WI38 (cell line): ENCODE measurements at regions not wholly inside any gene's neighbourhood (a gene's known extent, or its start where the extent isn't known, plus 50 kb on each side); places are given as distances from the start of the nearest gene placed in this dataset.

Experiments used
- H3K4me3 ChIP-seq: 2 replicates; pipeline ENCODE4 v1.5.1; 2011; ENCODE audit warnings: low read depth, mild to moderate bottlenecking, control low read depth, low read length
- TF ChIP-seq, protein P1 (sequence below): IDR thresholded peaks from 2 replicates; pipeline ENCODE4 v1.5.1; 2012; ENCODE audit warnings: low read depth, mild to moderate bottlenecking, control low read depth, low read length

DNA sequence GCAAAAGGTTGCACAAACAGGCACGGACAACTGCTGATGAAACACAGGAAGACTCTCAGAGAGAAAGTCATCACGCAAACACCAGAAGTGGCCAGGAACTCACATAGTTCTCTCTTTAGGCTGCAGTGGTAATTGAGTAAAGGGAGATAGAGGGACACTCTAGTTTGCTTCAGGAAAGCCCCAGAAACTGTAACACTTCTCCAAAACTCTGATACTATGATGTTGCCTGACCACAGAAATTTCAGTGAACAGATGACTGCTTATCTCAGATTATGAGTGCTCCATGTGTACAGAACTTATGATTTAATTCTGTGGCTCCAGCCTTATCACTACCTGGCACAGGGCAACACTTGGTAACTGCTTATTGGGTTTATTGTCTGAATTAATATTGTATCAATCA lies 311.5 kb upstream of the GYPC start:
- TF ChIP-seq, protein P1, sequence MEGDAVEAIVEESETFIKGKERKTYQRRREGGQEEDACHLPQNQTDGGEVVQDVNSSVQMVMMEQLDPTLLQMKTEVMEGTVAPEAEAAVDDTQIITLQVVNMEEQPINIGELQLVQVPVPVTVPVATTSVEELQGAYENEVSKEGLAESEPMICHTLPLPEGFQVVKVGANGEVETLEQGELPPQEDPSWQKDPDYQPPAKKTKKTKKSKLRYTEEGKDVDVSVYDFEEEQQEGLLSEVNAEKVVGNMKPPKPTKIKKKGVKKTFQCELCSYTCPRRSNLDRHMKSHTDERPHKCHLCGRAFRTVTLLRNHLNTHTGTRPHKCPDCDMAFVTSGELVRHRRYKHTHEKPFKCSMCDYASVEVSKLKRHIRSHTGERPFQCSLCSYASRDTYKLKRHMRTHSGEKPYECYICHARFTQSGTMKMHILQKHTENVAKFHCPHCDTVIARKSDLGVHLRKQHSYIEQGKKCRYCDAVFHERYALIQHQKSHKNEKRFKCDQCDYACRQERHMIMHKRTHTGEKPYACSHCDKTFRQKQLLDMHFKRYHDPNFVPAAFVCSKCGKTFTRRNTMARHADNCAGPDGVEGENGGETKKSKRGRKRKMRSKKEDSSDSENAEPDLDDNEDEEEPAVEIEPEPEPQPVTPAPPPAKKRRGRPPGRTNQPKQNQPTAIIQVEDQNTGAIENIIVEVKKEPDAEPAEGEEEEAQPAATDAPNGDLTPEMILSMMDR, result no peak
- H3K4me3 ChIP-seq, result no peak overlapping the region

DNA sequence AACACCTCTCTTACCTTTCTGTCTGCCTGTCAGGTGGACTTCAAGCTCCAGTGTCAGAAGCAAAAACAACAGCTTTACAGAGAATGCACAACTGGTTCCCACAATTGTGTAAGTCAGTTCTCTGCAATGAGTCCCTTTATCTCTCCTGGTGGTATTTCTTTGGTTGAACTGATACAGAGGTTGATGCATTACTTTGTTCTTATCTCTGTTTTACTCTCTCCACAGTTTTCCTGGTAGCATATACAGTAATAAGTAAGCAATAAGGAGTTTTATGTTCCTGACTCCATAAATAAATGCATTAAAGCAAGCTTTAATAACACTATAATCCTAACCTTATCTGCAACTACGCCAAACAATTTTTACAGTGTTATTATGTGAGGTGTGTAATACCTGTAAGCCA lies 310.3 kb upstream of the GYPC start:
- TF ChIP-seq, protein P1, result no peak
- no peak overlapping the region for H3K4me3 ChIP-seq

DNA sequence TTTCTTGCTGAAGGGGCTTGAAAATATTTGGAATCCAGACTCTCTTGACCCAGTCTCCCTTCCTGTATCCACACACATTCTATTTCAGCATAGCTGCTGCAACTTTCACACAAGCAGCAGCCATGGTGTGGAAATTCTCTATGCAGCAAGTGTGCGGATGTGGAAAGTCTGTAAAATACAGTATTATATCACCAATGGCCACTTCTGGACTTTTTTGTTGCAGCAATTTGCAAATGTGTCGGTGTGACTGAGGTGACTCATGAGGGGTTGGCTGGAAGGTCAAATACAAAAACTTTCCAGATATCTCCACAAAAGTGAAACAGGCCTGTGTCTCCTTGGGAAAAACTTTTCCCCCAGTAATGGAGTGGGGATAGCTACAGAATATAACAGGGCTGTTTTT lies 299.3 kb upstream of the GYPC start:
- TF ChIP-seq, protein P1, result no peak
- no peak overlapping the region for H3K4me3 ChIP-seq

DNA sequence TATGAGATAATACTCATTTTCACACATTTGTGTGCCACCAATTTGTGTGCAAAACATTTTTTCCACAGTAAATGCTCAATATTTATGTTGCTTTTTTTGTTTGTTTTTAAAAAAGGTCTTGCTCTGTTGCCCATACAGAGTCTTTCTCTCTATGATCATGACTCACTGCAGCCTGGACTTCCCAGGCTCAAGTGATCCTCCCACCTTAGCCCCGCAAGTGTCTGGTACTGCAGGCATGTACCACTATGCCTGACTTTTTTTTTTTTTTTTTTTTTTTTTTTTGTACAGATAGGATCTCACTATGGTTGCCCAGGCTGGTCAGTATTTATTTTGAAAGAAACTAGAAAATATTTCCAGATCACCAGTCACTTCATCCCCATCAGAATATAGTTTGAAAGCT lies 297.8 kb upstream of the GYPC start:
- TF ChIP-seq, protein P1, result no peak
- no peak overlapping the region for H3K4me3 ChIP-seq

DNA sequence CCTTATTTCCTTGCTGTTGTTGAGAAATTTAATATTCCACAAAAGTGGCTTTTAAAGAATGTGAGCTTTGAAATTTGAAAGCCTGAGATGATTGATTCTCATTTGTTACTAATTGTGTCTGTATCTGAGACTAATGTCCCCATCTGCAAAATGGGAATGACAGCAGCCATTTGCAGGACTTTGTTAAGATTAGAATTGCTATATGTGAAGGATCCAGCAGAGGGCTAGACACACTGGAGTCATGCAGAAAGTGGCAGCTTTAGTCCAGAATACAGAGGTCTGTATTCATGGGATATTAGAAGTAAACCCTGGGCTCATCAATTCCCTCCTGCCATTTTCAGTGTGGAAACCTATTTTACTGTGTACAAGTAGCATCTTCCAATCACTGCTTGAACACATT lies 296.5 kb upstream of the GYPC start:
- TF ChIP-seq, protein P1, result no peak

DNA sequence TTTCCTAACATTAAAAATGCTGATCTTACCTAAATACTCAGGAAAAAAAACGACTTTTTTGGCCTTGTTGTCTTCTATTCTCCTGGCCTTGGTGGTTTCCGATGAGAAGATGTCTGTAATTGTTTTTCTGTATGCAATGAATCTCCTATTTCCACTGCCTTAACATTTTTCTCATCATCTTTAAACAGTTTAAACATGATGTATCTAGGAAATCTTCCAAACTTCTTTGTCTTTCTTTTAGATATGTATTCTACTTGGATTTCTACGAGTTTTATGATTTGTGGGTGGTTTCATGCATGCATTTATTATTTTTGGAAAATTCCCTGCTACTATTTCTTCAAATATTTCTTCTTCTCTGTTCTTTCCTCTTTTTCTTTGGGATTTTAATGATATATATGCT lies 288.6 kb upstream of the GYPC start:
- no peak overlapping the region for H3K4me3 ChIP-seq
- TF ChIP-seq, protein P1, result no peak

More for the DNA sequence above, 296.5 kb upstream of the GYPC start:
- H3K4me3 ChIP-seq, result no peak overlapping the region

DNA sequence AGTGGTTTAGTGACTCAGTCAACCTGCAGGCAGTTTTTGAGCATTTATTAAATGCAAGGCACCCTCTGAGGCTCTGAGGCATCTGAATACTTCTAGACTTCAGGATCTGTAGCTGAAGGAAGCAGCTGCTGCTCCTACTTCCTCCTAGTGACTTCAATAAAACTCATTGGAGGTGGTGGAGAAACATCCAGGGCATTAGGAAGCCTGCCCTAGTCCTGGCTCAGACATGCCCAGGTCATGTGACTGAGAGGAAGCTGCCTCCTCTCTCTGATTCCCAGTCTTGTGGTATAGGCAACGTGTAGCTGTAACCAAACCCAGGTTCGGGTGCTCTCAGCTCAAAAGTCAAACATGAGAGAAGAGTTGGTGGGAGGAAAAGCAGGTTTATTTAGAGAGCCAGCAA lies 287.2 kb upstream of the GYPC start:
- TF ChIP-seq, protein P1, result no peak
- H3K4me3 ChIP-seq, result no peak overlapping the region
